OCI-LY1 (cell line): ENCODE measurements at regions not wholly inside any gene's neighbourhood (a gene's known extent, or its start where the extent isn't known, plus 50 kb on each side); places are given as distances from the start of the nearest gene placed in this dataset.

ENCODE experiments used
- H2AFZ ChIP-seq: fragments of 200-600 bp; sonication (generic), shearing (Covaris generic); 2 replicates; pipeline ENCODE4 v1.6.0; 2014; ENCODE audit warnings: antibody characterized with exemption, mild to moderate bottlenecking, low read length
- H3F3A ChIP-seq: fragments of 200-600 bp; sonication (generic), shearing (Covaris generic); 2 replicates; pipeline ENCODE4 v1.6.0; 2014; ENCODE audit warnings: mild to moderate bottlenecking, antibody characterized with exemption, low read length, moderate library complexity; ENCODE audit not compliant: insufficient read depth
- H3K27ac ChIP-seq: fragments of 200-600 bp; sonication (generic); 2 replicates; pipeline ENCODE4 v1.5.1; 2014; ENCODE audit warnings: low read length, mixed run types, mild to moderate bottlenecking, low read depth; ENCODE audit not compliant: poor library complexity, severe bottlenecking
- H3K27me3 ChIP-seq: fragments of 200-600 bp; sonication (generic); 2 replicates; pipeline ENCODE4 v1.6.0; 2014; ENCODE audit warnings: antibody characterized with exemption, mild to moderate bottlenecking, low read length, moderate library complexity; ENCODE audit not compliant: insufficient read depth
- H3K36me3 ChIP-seq: fragments of 200-600 bp; sonication (generic); 2 replicates; pipeline ENCODE4 v1.6.1; 2014; ENCODE audit warnings: mild to moderate bottlenecking, antibody characterized with exemption, low read length, moderate library complexity, mixed read lengths; ENCODE audit not compliant: insufficient read depth
- H3K4me1 ChIP-seq: fragments of 200-600 bp; sonication (generic); 2 replicates; pipeline ENCODE4 v1.5.1; 2014; ENCODE audit warnings: mild to moderate bottlenecking, low read length, moderate library complexity; ENCODE audit not compliant: insufficient read depth, severe bottlenecking
- H3K4me2 ChIP-seq: fragments of 200-600 bp; sonication (generic), shearing (Covaris generic); 2 replicates; pipeline ENCODE4 v1.6.1; 2014; ENCODE audit warnings: low read length
- H3K4me3 ChIP-seq: fragments of 200-600 bp; sonication (generic); 2 replicates; pipeline ENCODE4 v1.5.1; 2014; ENCODE audit warnings: low read length, low read depth, mild to moderate bottlenecking, mixed read lengths; ENCODE audit not compliant: poor library complexity, severe bottlenecking
- H3K79me2 ChIP-seq: fragments of 200-600 bp; shearing (Covaris generic); 2 replicates; pipeline ENCODE4 v1.6.1; 2016; ENCODE audit warnings: mixed run types, low read length, mixed read lengths; ENCODE audit not compliant: insufficient read depth
- H3K9ac ChIP-seq: fragments of 200-600 bp; sonication (generic), shearing (Covaris generic); 2 replicates; pipeline ENCODE4 v1.6.1; 2014; ENCODE audit warnings: mild to moderate bottlenecking, low read length, mixed read lengths
- H3K9me2 ChIP-seq: fragments of 200-600 bp; sonication (generic), shearing (Covaris generic); 2 replicates; pipeline ENCODE4 v1.6.1; 2014; ENCODE audit warnings: low read depth, mild to moderate bottlenecking, low read length, mixed read lengths
- H3K9me3 ChIP-seq: fragments of 200-600 bp; shearing (Covaris generic); 2 replicates; pipeline ENCODE4 v1.6.1; 2014; ENCODE audit warnings: low read length, mixed read lengths
- H4K20me1 ChIP-seq: fragments of 200-600 bp; sonication (generic), shearing (Covaris generic); 2 replicates; pipeline ENCODE4 v1.6.0; 2016; ENCODE audit warnings: mild to moderate bottlenecking, low read length; ENCODE audit not compliant: insufficient read depth
- CTCF ChIP-seq: fragments of 200-600 bp; sonication (generic), shearing (Covaris generic); IDR thresholded peaks from 2 replicates; pipeline ENCODE4 v1.5.1; 2017; ENCODE audit warnings: mild to moderate bottlenecking, antibody characterized with exemption, low read length, moderate library complexity, mixed read lengths
- EZH2 ChIP-seq: fragments of 200-600 bp; sonication (generic), shearing (Covaris generic); IDR thresholded peaks from 2 replicates; pipeline ENCODE4 v1.8.0; 2017; ENCODE audit warnings: borderline replicate concordance, mixed run types, mild to moderate bottlenecking, antibody characterized with exemption, low read length, moderate library complexity, mixed read lengths

- Histone ChIP-seq H3K27me3 (no peaks in the 10 kb centered on the region), H3K4me2 (no peak overlapping the region)
- TF ChIP-seq CTCF (no peak), EZH2 (no peak)
Measured at GRCh38 chr6:14280766-14281293, 163.3 kb downstream of the CD83 start.

GRCh38 chr6:14281811-14282660 lies 164.5 kb downstream of the CD83 start:
- H3F3A ChIP-seq: no peaks in the 10 kb centered on the region
- no peaks in the 10 kb centered on the region for H4K20me1 ChIP-seq
- no peaks in the 10 kb centered on the region for H3K4me1 ChIP-seq
- no peaks in the 10 kb centered on the region for H3K9me3 ChIP-seq
- H3K4me3 ChIP-seq: no peak overlapping the region
- no peak overlapping the region for H3K9ac ChIP-seq
- H3K36me3 ChIP-seq: no peaks in the 10 kb centered on the region
- H3K27me3 ChIP-seq: no peaks in the 10 kb centered on the region
- H3K79me2 ChIP-seq: no peaks in the 10 kb centered on the region
- no peak overlapping the region for H2AFZ ChIP-seq
- no peak overlapping the region for H3K27ac ChIP-seq
- H3K4me2 ChIP-seq: no peak overlapping the region
- TF ChIP-seq CTCF: no peak
- no peak for TF ChIP-seq EZH2
- H3K9me2 ChIP-seq: no peaks in the 10 kb centered on the region

More at GRCh38 chr6:14280766-14281293, 163.3 kb downstream of the CD83 start:
- no peaks in the 10 kb centered on the region for H3K36me3 ChIP-seq
- no peak overlapping the region for H3K9ac ChIP-seq
- H3K9me2 ChIP-seq: no peaks in the 10 kb centered on the region
- H3K4me3 ChIP-seq: no peak overlapping the region
- no peaks in the 10 kb centered on the region for H3K9me3 ChIP-seq
- no peaks in the 10 kb centered on the region for H4K20me1 ChIP-seq
- H3K27ac ChIP-seq: no peak overlapping the region
- no peaks in the 10 kb centered on the region for H3K4me1 ChIP-seq
- no peaks in the 10 kb centered on the region for H3F3A ChIP-seq
- no peak overlapping the region for H2AFZ ChIP-seq
- no peaks in the 10 kb centered on the region for H3K79me2 ChIP-seq

DNA sequence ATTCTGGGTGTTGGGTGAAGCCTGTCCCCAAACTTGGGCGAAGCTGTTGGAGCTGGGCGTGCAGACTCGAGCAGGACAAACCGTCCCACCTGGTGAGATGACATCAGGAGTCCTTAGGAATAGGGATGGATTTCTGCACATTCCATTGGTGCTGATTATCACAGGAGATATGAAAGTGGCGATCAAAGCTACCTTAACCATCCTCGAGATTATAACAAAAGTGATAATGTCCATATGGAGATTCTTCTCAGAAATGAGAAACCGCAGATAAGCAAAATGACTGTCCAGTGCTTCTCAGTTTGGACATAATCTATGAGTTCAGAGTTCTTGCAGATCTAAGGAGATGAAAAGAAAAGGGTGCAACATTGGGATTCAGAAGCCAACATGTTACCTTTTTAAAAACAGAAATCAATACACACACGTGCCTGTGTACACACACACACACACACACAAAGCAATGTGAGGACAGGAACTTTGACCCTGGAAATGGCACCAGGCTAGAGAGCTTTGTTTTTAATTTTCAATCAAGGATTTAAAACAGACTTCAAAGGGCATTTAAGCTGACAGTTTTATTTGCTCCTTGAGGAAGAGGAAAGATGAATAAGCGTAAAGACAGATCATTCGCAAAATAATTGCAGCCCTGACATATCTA lies 165.4 kb downstream of the CD83 start:
- H3K27me3 ChIP-seq: no peaks in the 10 kb centered on the region
- H3K9ac ChIP-seq: no peak overlapping the region
- H3K36me3 ChIP-seq: no peaks in the 10 kb centered on the region
- TF ChIP-seq EZH2 (no peak), CTCF (no peak)
- H3K9me2 ChIP-seq: no peaks in the 10 kb centered on the region
- H2AFZ ChIP-seq: no peak overlapping the region
- H3F3A ChIP-seq: no peaks in the 10 kb centered on the region
- no peak overlapping the region for H3K4me3 ChIP-seq
- no peak overlapping the region for H3K4me2 ChIP-seq
- no peaks in the 10 kb centered on the region for H3K4me1 ChIP-seq
- H4K20me1 ChIP-seq: no peaks in the 10 kb centered on the region
- H3K9me3 ChIP-seq: no peaks in the 10 kb centered on the region
- H3K79me2 ChIP-seq: no peaks in the 10 kb centered on the region
- no peak overlapping the region for H3K27ac ChIP-seq
